ENCODE measurements at regions not wholly inside any gene's neighbourhood (a gene's known extent, or its start where the extent isn't known, plus 50 kb on each side); places are given as distances from the start of the nearest gene placed in this dataset.

GRCh38 chr9:129250786-129251185 lies 72.7 kb upstream of the IER5L start:
- TF ChIP-seq EZH2phosphoT487 (IDR thresholded peaks at IDR 0.05; ENCODE audit: insufficient read depth, low read depth): no peak
- no peak for TF ChIP-seq EZH2 (IDR thresholded peaks at IDR 0.05; ENCODE audit: insufficient read depth, poor library complexity, severe bottlenecking)

All from GM23248 (cell line).